GM18519 (cell line): ENCODE measurements at regions not wholly inside any gene's neighbourhood (a gene's known extent, or its start where the extent isn't known, plus 50 kb on each side); places are given as distances from the start of the nearest gene placed in this dataset.
"Not testable (repeated sequence)": the region's sequence is repeated elsewhere in the genome, so short reads cannot be mapped to it uniquely, and the experiment has no call there.

Experiments
- ATAC-seq: cut with Tn5 transposase; IDR thresholded peaks from one replicate; pipeline ENCODE4 v1.9.1; 2021; ENCODE audit warnings: mild to moderate bottlenecking, moderate library complexity; ENCODE audit not compliant: unreplicated experiment, low FRiP score

DNA sequence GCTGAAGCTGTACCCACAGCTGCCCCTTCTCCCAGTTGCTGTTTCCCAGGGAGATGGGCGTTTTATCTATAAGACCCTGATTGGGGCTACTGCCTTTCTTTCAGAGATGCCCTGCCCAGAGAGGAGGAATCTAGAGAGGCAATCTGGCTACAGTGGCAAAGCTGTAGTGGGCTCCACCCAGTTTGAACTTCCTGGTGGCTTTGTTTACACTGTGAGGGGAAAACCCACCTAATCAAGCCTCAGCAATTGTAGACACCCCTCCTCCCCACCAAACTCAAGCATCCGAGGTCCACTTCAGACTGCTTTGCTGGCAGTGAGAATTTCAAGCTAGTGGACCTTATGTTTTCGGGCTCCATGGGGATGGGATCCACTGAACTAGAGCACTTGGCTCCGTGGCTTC is 240.4 kb upstream of the AFF2 start:
- ATAC-seq: no peak

- no peak for ATAC-seq
Measured at GRCh38 chrX:148265829-148266228, 234.6 kb upstream of the AFF2 start.

DNA sequence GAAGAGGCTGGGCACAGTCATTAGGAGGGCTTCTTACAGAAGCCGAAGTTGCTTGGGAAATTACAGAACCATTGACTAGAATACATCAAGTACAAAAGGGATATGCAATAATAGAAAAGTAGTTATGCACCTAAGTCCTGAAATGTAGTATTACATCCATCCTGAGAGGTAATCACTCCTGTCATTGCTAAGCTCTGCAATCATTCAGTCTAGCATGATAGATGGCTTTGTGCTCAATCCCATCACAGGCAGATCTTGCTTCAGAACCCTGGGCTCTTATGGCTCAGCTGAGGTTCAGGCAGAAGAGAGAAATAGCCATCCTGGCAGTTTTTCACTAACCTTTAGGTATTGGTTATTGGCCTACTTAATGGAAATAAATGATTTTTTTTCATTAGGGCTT is 231.7 kb upstream of the AFF2 start:
- ATAC-seq: no peak

DNA sequence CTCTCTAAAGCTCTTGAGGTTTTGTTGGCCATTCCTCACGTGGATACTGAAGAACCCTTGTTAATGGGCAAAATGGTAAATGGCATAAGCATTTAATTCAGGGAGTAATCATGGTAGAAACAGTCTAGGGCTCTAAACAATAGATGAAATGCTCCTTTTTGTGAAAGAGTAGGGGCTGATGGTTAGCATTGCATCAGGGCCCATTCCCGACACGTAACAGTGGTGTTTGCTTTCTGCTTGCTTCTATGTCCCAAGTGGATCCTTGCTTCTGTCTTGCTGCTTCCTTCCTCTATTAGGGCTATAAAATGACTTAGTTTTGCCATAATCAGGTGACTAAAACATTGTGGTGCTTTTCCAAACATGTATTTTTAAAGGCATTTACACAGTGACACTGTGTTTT is 230.9 kb upstream of the AFF2 start:
- ATAC-seq: no peak

GRCh38 chrX:148270499-148270898 is 229.9 kb upstream of the AFF2 start:
- ATAC-seq: no peak

DNA sequence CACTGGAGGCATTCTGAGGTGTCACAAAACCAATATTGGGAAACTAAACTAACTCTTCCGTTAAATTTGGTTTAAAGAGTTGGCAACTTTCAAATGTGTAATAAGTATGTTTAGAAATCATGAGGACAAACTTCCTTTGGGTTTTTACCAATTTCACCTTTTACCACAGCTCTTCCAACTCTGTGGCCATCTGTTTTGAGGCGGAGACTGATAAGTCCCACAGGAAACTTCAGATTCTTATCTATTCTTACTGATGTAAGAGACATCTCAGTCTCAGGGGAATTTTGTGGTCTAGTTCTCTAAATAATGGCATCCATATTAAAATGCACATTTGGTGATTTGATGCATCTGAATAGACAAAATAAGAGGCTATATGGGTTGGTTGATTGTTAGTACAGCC is 229.2 kb upstream of the AFF2 start:
- no peak for ATAC-seq

DNA sequence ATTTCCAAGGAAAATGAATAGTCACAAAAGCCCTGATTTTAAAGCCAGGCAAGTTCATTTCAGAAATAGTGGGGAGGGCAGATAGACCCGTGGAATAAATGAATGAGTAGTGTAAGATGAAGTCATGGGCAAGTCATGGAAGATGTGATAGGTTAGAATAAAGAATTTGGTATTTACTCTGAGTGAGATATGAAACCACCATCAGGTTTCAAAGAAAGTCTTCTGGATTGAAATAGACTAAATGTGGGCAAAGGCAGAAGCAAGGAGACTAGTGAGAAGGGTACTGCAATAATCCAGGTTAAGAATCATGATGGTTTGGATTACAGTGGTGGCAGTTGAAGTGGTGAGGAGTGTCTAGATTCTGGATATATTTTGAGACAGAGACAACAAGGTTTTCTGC is 218.5 kb upstream of the AFF2 start:
- ATAC-seq: no peak

DNA sequence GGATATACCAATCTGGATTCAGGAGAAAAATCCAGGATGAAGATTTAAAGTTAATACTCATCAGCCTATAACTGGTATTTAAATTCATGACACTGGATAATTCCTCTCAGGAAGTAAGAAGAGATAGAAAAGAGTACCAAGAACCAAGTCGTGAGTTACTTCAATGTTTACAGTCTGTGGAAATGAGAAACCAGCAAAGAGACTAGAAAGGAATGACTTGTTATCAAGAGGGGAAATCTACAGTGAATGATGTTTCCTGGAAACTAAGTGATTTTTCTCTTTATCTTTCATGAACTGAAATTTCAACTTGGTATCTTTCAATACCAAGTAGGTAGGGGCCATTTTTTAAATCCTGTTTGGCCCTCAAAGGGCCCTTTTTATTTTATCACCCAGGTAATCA is 217.9 kb upstream of the AFF2 start:
- ATAC-seq: no peak

GRCh38 chrX:148284056-148284455 is 216.4 kb upstream of the AFF2 start:
- no peak for ATAC-seq

DNA sequence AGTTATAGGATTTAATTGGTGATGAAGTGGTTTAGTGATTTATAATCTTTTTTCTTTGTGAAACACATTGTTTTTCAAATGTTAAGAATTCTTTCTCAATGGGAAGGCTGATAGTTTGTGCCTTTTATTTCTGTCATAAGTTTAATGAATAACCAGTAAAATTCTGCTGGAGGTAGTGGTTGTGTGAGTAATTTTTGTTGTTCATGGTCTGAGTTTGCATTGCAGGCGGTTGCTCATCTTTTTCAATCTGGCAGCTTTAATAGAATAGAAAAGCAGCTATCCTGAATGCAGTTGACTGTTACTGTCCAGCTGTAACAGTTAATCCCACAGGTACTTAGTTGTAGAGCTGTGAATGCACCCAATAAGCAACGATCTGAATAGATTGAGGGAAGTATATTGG is 215.6 kb upstream of the AFF2 start:
- no peak for ATAC-seq

- ATAC-seq: no peak
Measured at GRCh38 chrX:148288451-148288850, 212.0 kb upstream of the AFF2 start.

DNA sequence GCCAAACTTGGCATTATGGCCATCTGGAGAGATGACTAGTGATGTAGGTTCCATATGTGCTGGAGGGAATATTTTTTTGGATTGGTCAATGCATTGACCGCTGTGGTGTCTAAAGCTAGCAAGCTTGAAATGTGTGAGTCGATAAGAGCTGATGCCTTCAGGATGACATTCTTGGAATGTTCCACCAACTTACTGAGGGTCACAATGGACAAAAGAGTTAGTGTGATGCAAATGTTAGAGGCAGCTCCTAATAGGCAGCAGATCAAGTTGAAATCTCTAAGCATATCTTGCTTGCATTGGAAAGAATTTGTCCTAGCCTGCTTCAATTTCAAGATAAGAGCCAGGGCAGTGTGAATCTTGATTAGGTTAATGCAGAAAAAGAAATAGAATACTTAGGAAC is 210.4 kb upstream of the AFF2 start:
- ATAC-seq: no peak

DNA sequence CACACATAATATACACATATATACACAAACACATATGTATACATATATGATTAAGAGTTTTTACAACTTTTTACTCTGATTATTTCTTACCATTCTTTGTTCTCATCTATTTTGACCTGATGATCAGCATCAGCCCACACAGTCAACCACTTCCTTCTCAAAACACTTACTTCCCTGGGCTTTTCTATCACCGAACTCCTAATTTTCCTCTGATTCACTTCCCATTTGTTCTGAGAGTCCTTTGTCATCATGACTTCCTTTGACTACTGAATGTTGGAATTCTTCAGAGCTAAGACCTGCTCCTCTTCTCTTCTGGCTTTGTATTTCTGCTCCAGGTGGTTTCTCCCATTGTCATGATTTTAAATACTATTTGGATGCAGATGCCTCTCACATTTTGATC is 209.5 kb upstream of the AFF2 start:
- ATAC-seq: no peak

DNA sequence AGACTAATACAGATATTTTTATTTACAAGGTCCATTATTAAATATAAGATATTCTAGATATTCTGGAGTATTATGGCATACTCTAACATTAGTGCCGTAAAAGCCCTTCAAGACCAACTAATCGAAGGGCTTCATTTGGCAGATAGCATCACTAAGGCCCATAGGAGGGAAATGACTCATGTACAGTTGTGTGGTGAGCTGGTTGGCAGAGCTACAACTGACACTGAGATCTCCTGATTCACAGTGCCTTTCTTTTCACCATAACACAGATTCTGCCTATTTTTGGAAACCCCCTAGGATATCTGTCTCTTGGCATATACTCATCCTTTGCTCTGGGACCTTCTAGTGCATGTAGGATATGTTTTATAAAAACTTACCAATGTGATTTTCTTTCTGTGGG is 201.7 kb upstream of the AFF2 start:
- no peak for ATAC-seq

GRCh38 chrX:148305214-148305613 is 195.2 kb upstream of the AFF2 start:
- not testable (repeated sequence) for ATAC-seq

DNA sequence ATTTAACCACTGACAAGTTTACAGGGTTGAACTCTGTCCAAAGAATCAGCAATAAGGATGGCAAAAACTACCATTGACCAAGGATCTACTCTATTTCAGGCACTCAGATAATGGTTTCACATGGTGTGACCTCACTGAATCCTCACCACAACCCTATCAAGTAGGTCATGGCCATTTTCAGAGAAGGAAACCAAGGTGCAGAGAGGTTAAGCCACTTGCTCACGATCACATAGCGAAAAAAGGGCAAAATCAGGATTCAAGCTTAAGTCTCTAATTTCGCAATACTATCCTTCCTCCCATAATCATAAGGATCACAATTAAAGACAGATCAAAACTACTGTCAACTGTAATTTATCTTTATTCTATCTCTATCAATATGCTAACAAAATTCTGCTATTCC is 191.0 kb upstream of the AFF2 start:
- ATAC-seq: no peak

GRCh38 chrX:148310426-148311165 is 189.8 kb upstream of the AFF2 start:
- ATAC-seq: peak; percentile 94

DNA sequence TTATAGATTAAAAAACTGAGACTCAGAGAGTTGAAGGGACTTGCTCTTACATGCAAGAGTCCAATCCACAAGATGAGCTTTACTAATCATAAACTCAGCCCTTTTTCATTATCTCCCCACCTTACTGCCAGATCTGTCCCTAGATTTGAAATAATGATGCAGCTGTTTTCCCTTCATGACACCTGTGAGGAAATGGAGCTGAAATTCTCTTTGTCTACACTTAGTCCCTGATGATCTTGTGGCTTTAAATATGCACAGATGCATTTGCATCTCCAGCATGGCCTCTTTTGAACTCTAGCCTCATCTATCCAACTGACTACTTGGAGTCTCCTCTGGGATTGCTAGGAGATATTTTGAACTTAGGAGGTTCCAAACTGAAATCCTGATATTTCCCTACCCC is 188.9 kb upstream of the AFF2 start:
- no peak for ATAC-seq

DNA sequence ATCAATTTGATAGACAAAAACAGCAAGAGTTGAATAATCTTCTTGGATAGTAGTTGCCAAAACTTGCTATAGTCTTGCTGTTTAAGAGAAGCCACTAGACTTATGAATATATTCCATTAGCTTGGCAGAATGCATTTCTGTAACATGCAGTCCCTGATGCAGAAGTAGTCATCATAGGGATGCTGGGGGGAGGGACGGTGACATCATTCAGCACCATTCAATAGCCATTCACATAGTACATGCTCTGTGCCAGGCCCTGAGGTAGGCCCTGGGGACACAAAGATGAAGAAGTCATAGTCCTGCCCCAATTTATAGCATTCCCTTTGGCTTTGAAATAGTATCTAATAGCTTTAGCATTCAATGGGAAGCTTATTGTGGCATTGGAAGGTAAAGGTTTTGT is 185.5 kb upstream of the AFF2 start:
- ATAC-seq: no peak

DNA sequence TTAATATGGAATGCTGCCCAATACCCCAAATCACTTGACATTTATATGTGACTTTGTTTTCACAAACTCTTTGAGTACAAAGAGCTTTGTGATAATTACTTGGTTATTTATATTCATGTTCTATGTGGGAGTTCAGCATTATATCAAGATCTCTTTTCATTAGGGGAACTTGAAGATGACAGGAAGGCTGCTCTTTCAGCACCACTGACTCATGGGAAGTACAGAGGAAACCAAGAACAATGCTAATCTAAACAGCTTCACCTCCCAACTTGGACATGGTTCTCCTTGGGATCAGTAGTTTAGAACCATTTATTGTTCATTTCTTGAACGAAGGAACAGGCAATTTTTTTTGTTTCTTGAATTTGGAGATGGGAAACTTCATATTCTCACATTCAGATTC is 184.0 kb upstream of the AFF2 start:
- no peak for ATAC-seq

GRCh38 chrX:148322906-148323305 is 177.5 kb upstream of the AFF2 start:
- ATAC-seq: no peak

DNA sequence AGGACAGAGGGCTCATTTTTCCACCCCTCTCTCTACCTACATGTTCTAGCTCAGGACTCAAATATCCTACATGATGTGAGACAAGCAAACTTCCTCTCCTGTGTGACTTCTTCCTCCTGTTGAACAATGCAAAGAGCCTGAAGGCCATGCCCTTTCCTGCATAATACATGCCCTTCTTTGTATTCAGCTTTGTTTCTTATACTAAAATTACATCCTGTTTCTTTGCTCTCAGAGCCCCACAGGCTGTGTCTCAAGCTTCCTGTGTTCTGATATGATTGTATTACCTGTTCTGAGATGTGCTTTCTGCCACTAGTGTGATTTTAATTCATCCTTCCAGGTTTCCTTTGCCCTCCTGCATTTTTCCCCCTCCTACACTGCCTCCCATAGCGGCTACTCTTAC is 166.4 kb upstream of the AFF2 start:
- no peak for ATAC-seq

DNA sequence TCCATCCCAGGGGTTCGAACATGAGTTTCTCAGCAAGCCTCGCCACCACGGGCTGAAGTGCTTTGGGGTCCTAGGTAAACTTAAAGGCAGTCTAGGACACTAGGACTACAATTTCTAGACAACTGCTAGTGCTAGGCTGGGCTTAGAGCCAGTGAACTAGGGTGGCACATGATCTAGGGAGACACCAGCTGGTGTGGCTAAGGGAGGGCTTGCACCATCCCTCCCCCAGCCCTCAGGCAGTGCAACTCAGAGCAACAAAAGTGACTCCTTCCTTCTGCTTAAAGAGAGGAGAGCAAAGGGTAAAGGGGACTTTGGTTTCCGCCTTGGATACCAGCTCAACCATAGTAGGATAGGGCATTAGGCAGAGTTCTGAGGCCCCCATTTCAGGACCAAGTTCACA is 162.5 kb upstream of the AFF2 start:
- no peak for ATAC-seq
